GM18505 (cell line): ENCODE measurements at regions not wholly inside any gene's neighbourhood (a gene's known extent, or its start where the extent isn't known, plus 50 kb on each side); places are given as distances from the start of the nearest gene placed in this dataset.
"Not testable (repeated sequence)": the region's sequence is repeated elsewhere in the genome, so short reads cannot be mapped to it uniquely, and the experiment has no call there.

Source experiments
- ATAC-seq: cut with Tn5 transposase; IDR thresholded peaks from one replicate; pipeline ENCODE4 v1.9.1; 2021; ENCODE audit not compliant: unreplicated experiment
- POLR2A ChIP-seq: IDR thresholded peaks from 4 replicates; pipeline ENCODE4 v1.6.1; 2011; ENCODE audit warnings: borderline replicate concordance; ENCODE audit not compliant: insufficient read depth, insufficient read length; ENCODE audit errors: extremely low read depth

GRCh38 chr14:105925615-105926372 is 399.4 kb downstream of the TMEM121 start:
- ATAC-seq = no peak
- TF ChIP-seq POLR2A = no peak

- TF ChIP-seq POLR2A = no peak
- ATAC-seq = no peak
Observed at GRCh38 chr14:105926373-105927095, 400.2 kb downstream of the TMEM121 start.

- no peak for TF ChIP-seq POLR2A
- no peak for ATAC-seq
Observed at GRCh38 chr14:105927096-105928060, 401.0 kb downstream of the TMEM121 start.

- not testable (repeated sequence) for ATAC-seq
Observed at GRCh38 chr14:105928171-105929111, 402.1 kb downstream of the TMEM121 start.

GRCh38 chr14:105929327-105930081 is 403.1 kb downstream of the TMEM121 start:
- no peak for ATAC-seq
- no peak for TF ChIP-seq POLR2A

GRCh38 chr14:105930572-105930971 is 404.2 kb downstream of the TMEM121 start:
- no peak for TF ChIP-seq POLR2A
- ATAC-seq = no peak

GRCh38 chr14:105931808-105932483 is 405.6 kb downstream of the TMEM121 start:
- no peak for ATAC-seq
- TF ChIP-seq POLR2A = no peak

- TF ChIP-seq POLR2A = no peak
- no peak for ATAC-seq
Observed at GRCh38 chr14:105933238-105933637, 406.9 kb downstream of the TMEM121 start.

- no peak for ATAC-seq
- no peak for TF ChIP-seq POLR2A
Observed at GRCh38 chr14:105935384-105935783, 409.0 kb downstream of the TMEM121 start.

GRCh38 chr14:105937253-105938054 is 411.1 kb downstream of the TMEM121 start:
- no peak for TF ChIP-seq POLR2A
- no peak for ATAC-seq
